ENCODE measurements at regions not wholly inside any gene's neighbourhood (a gene's known extent, or its start where the extent isn't known, plus 50 kb on each side); places are given as distances from the start of the nearest gene placed in this dataset.
A peak's percentile ranks its signal among the peaks of the same experiment; 100 is the strongest.
"Not testable (repeated sequence)": the region's sequence is repeated elsewhere in the genome, so short reads cannot be mapped to it uniquely, and the experiment has no call there.

GRCh38 chr18:44359741-44360140, 320.9 kb upstream of the SETBP1 start:
- H3K27ac ChIP-seq; in situ Hi-C loops (cut with MboI; ENCODE audit: low pct_unique_long_range_greater_than_20kb in 2 of 9, low sequenced_read_pairs in 9 of 9, unreplicated experiment in 9 of 9); ATAC-seq (replicated peaks in 6 of 8); H3K4me3 ChIP-seq; H3K4me1 ChIP-seq (replicated peaks in 1 of 2): not testable (repeated sequence)
- 0 to 100% (median 100%) methylated on average over 1 of the region's 1 CpG; no CpG with 5 or more reads in 2 of the 10 experiments for WGBS, 10 experiments

- WGBS, 10 experiments, result 88 to 100% (median 100%) methylated on average over 1 of the region's 1 CpG; no CpG with 5 or more reads in 6 of the 10 experiments
- ATAC-seq (replicated peaks in 6 of 8); in situ Hi-C loops (cut with MboI; ENCODE audit: low pct_unique_long_range_greater_than_20kb in 2 of 9, low sequenced_read_pairs in 9 of 9, unreplicated experiment in 9 of 9); H3K27ac ChIP-seq; H3K4me3 ChIP-seq; H3K4me1 ChIP-seq (replicated peaks in 1 of 2): not testable (repeated sequence)
Observed at GRCh38 chr18:44362213-44362612, 318.5 kb upstream of the SETBP1 start.

DNA sequence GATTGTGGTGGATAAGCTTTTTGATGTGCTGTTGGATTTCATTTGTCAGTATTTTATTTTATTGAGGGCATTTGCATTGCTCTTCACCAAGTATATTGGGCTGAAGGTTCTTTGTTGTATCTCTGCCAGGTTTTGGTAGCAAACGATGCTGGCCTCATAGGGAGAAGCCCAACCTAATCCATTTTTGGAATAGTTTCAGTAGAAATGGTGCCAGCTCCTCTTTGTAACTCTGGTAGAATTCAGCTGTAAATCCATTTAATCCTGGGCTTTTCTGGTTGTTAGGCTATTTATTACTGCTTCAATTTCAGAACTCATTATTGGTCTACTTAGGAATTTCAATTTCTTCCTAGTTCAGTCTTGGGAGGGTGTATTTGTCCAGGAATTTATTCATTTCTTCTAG, 309.8 kb upstream of the SETBP1 start:
- no peaks in the 10 kb centered on the region for H3K4me1 ChIP-seq (replicated peaks in 1 of 2)
- ATAC-seq (replicated peaks in 6 of 8), result no peak
- 0 to 100% (median 60%) methylated on average over 1 of the region's 1 CpG; no CpG with 5 or more reads in 3 of the 10 experiments for WGBS, 10 experiments

GRCh38 chr18:44374966-44375365, 305.7 kb upstream of the SETBP1 start:
- in situ Hi-C loops (cut with MboI; ENCODE audit: low pct_unique_long_range_greater_than_20kb in 2 of 9, low sequenced_read_pairs in 9 of 9, unreplicated experiment in 9 of 9), result no loop called here

More for the DNA sequence above, 309.8 kb upstream of the SETBP1 start:
- Histone ChIP-seq H3K27ac (no peak overlapping the region), H3K4me3 (no peak overlapping the region)
- in situ Hi-C loops (cut with MboI; ENCODE audit: low pct_unique_long_range_greater_than_20kb in 2 of 9, low sequenced_read_pairs in 9 of 9, unreplicated experiment in 9 of 9), result no loop called here

DNA sequence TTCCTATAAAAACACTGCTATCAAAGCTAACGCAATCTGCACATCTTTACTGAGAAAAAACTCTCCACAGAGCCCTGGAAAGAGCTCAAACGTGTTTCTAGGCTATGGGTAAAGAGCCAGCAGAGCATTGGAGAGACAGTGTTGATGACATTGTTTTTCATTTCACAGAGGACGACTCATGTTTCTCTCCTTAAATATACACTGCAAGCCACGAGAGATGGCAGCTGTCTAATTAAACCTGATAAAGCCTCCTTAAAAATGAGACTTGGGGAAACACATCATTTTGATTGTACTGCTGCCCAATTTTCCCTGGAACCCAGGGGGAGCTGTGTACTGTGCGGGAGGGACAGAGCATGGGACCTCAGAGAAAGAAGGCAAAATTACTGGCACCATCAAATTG, 294.3 kb upstream of the SETBP1 start:
- Histone ChIP-seq H3K4me1 (replicated peaks in 1 of 2) (no peaks in the 10 kb centered on the region), H3K27ac (no peak overlapping the region), H3K4me3 (no peak overlapping the region)
- in situ Hi-C loops (cut with MboI; ENCODE audit: low pct_unique_long_range_greater_than_20kb in 2 of 9, low sequenced_read_pairs in 9 of 9, unreplicated experiment in 9 of 9), result no loop called here
- no peak for ATAC-seq (replicated peaks in 6 of 8)
- 0 to 90% (median 71%) methylated on average over 1 to 5 of the region's 5 CpGs; no CpG with 5 or more reads in 1 of the 10 experiments for WGBS, 10 experiments

More at GRCh38 chr18:44374966-44375365, 305.7 kb upstream of the SETBP1 start:
- ATAC-seq (replicated peaks in 6 of 8), result no peak
- Histone ChIP-seq H3K4me1 (replicated peaks in 1 of 2) (no peaks in the 10 kb centered on the region), H3K4me3 (no peak overlapping the region), H3K27ac (no peak overlapping the region)
- WGBS, 10 experiments, result 21 to 100% (median 84%) methylated on average over 1 to 3 of the region's 3 CpGs; no CpG with 5 or more reads in 4 of the 10 experiments

DNA sequence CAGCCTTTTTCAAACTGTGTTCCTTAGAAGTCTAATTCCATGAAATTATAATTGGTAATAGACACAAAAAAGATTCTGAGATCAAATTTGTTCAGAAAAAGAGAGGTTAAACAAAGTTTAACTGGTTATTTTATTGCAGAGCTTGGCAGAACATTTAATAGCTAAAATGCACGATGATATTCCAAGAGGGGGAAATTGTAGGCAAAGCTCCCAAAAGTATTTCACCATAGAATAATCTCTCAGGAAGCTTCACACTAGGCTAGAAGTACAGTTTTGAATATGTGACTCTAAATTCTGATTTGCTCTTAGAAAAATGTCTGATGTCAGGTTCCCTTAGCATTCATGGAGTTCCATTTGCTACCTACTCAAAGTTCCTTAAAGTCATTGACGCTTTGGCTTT, 292.4 kb upstream of the SETBP1 start:
- 8 to 100% (median 97%) methylated on average over 1 to 2 of the region's 2 CpGs for WGBS, 10 experiments
- no peaks in the 10 kb centered on the region for H3K4me1 ChIP-seq (replicated peaks in 1 of 2)
- H3K27ac ChIP-seq, result no peak overlapping the region
- no peak overlapping the region for H3K4me3 ChIP-seq
- ATAC-seq (replicated peaks in 6 of 8), result no peak
- in situ Hi-C loops (cut with MboI; ENCODE audit: low pct_unique_long_range_greater_than_20kb in 2 of 9, low sequenced_read_pairs in 9 of 9, unreplicated experiment in 9 of 9), result no loop called here

GRCh38 chr18:44392933-44393332, 287.8 kb upstream of the SETBP1 start:
- H3K4me1 ChIP-seq (replicated peaks in 1 of 2), result no peaks in the 10 kb centered on the region
- in situ Hi-C loops (cut with MboI; ENCODE audit: low pct_unique_long_range_greater_than_20kb in 2 of 9, low sequenced_read_pairs in 9 of 9, unreplicated experiment in 9 of 9), result no loop called here
- no peak for ATAC-seq (replicated peaks in 6 of 8)
- H3K27ac ChIP-seq, result no peak overlapping the region
- H3K4me3 ChIP-seq, result no peak overlapping the region

DNA sequence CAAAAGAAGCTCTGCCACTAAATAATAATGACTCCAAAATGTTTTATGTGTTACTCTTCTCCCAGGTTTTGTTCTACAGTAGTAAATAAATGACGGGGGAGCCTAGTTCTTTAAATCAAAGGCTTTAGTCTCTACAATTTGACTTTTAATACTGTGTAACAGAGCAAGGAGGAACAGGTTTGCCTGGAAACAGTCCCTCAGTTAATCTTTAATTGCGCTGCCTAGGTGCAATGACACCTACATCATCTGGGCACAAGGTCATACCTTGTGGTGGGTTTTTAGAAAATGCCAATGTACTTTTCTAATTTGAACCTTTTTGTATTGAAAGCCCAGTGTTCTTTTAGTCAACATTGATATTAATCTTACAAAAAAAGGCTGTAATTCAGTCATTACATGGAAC, 287.3 kb upstream of the SETBP1 start:
- in situ Hi-C loops (cut with MboI; ENCODE audit: low pct_unique_long_range_greater_than_20kb in 2 of 9, low sequenced_read_pairs in 9 of 9, unreplicated experiment in 9 of 9), result no loop called here
- no peak overlapping the region for H3K4me3 ChIP-seq
- whole genome bisulfite sequencing, 10 experiments, result 40 to 88% (median 63%) methylated on average over 1 to 2 of the region's 2 CpGs; no CpG with 5 or more reads in 3 of the 10 experiments
- no peaks in the 10 kb centered on the region for H3K4me1 ChIP-seq (replicated peaks in 1 of 2)
- no peak overlapping the region for H3K27ac ChIP-seq
- ATAC-seq (replicated peaks in 6 of 8), result no peak

DNA sequence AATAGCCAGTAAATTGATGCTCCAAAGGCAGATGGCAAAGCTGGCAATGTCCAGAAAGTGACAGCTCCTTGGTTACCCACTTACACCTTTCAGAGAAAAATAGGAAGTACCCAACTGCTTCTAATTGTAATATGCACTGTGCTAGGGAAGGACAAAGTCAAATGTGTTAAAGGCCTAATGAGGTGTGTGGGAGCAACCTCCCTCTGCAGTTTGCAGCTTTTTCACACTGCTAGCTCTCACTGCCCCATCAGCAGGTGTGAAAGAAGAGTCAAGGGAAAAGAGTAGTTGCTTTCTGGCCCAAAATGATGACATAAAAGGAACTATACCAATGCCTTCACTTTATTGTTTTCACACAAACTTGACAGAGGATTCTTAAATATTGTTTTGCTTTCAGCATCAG, 284.1 kb upstream of the SETBP1 start:
- ATAC-seq (replicated peaks in 6 of 8), result no peak
- Histone ChIP-seq H3K4me1 (replicated peaks in 1 of 2) (no peaks in the 10 kb centered on the region), H3K4me3 (no peak overlapping the region), H3K27ac (no peak overlapping the region)
- in situ Hi-C loops (cut with MboI; ENCODE audit: low pct_unique_long_range_greater_than_20kb in 2 of 9, low sequenced_read_pairs in 9 of 9, unreplicated experiment in 9 of 9), result no loop called here

GRCh38 chr18:44409071-44409470, 271.6 kb upstream of the SETBP1 start:
- Histone ChIP-seq H3K4me3 (no peak overlapping the region), H3K27ac (no peak overlapping the region), H3K4me1 (replicated peaks in 1 of 2) (no peaks in the 10 kb centered on the region)
- in situ Hi-C loops (cut with MboI; ENCODE audit: low pct_unique_long_range_greater_than_20kb in 2 of 9, low sequenced_read_pairs in 9 of 9, unreplicated experiment in 9 of 9), result no loop called here
- peak in 1 of 8 experiments; percentile 27 for ATAC-seq (replicated peaks in 6 of 8)

DNA sequence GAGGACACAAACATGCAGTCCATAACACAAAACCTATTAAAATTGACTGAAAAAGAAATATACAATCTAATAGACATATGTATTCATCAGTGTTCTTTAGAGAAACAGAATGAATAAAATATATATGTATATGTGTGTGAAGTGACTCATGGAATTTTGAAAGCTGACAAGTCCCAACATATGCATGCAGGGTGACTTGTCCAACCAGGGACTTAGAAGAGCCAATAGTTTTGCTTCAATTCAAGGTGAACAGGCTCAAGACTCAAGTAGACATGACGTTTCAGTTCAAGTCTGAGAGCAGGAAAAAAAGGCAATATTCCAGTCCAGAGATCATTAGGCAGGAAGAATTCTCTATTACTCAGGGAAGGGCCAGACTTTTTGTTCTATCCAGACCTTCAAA, 271.2 kb upstream of the SETBP1 start:
- Histone ChIP-seq H3K27ac (no peak overlapping the region), H3K4me3 (no peak overlapping the region), H3K4me1 (replicated peaks in 1 of 2) (no peaks in the 10 kb centered on the region)
- in situ Hi-C loops (cut with MboI; ENCODE audit: low pct_unique_long_range_greater_than_20kb in 2 of 9, low sequenced_read_pairs in 9 of 9, unreplicated experiment in 9 of 9), result no loop called here
- 0 to 100% (median 61%) methylated on average over 1 of the region's 1 CpG; no CpG with 5 or more reads in 4 of the 10 experiments for WGBS, 10 experiments
- peak in 2 of 8 experiments; percentile 80 to 83 for ATAC-seq (replicated peaks in 6 of 8)

GRCh38 chr18:44410740-44411139, 269.9 kb upstream of the SETBP1 start:
- Histone ChIP-seq H3K27ac (no peak overlapping the region), H3K4me3 (no peak overlapping the region), H3K4me1 (replicated peaks in 1 of 2) (no peaks in the 10 kb centered on the region)
- in situ Hi-C loops (cut with MboI; ENCODE audit: low pct_unique_long_range_greater_than_20kb in 2 of 9, low sequenced_read_pairs in 9 of 9, unreplicated experiment in 9 of 9), result no loop called here
- peak in 1 of 8 experiments; percentile 29 for ATAC-seq (replicated peaks in 6 of 8)

DNA sequence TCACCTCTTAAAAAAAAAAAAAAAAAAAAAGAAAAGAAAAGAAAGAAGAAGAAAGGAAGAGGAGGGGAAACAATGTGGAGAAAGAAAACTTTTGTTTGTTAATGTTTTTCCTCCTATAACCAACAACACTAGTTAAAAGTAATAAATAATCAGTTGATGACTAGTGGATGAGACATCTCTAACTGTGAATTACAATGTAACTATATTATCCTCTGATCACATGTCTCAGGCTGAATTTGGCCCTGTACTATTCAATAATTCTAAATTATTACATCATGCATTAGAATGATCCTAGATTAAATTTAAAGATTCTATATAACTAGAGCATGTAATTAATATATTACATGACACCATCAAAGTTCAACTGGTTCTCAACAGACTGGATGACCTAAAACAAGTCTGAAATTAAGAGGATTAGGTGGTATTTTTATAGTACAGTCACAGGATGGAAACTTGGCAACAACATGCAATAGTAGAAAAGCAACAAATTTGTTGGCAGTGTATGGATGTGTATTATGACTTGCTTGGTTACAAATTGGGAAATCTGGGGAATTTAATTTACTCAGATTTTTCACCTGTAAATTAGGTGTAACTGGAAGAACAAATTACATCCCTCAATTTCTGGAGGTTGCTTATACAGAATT, 269.3 kb upstream of the SETBP1 start:
- no peak overlapping the region for H3K4me3 ChIP-seq
- in situ Hi-C loops (cut with MboI; ENCODE audit: low pct_unique_long_range_greater_than_20kb in 2 of 9, low sequenced_read_pairs in 9 of 9, unreplicated experiment in 9 of 9), result no loop called here
- no peak overlapping the region for H3K27ac ChIP-seq
- H3K4me1 ChIP-seq (replicated peaks in 1 of 2), result no peaks in the 10 kb centered on the region
- no peak for ATAC-seq (replicated peaks in 6 of 8)

- WGBS, 10 experiments, result 13 to 88% (median 69%) methylated on average over 1 to 2 of the region's 2 CpGs
Observed at GRCh38 chr18:44411976-44412375, 268.7 kb upstream of the SETBP1 start.

More at GRCh38 chr18:44411976-44412375, 268.7 kb upstream of the SETBP1 start:
- no peak overlapping the region for H3K4me3 ChIP-seq
- H3K27ac ChIP-seq, result no peak overlapping the region
- in situ Hi-C loops (cut with MboI; ENCODE audit: low pct_unique_long_range_greater_than_20kb in 2 of 9, low sequenced_read_pairs in 9 of 9, unreplicated experiment in 9 of 9), result no loop called here
- ATAC-seq (replicated peaks in 6 of 8), result peak in 1 of 8 experiments; percentile 37
- H3K4me1 ChIP-seq (replicated peaks in 1 of 2), result no peaks in the 10 kb centered on the region
